Gastrocnemius medialis (tissue), 4 donors: ENCODE measurements at regions not wholly inside any gene's neighbourhood (a gene's known extent, or its start where the extent isn't known, plus 50 kb on each side); places are given as distances from the start of the nearest gene placed in this dataset.
A peak's percentile ranks its signal among the peaks of the same experiment; 100 is the strongest.

Experiments used
- ATAC-seq, 2 donors: fragments of 150-250 bp; one replicate each; pipeline ENCODE4 v1.9.1; 2016
- DNase-seq, 2 donors: peaks; one replicate each; pipeline ENCODE4 v3.0.0-alpha.2; 2019
- H3K27ac ChIP-seq, 4 donors: fragments of 200-600 bp; sonication (generic); 1 replicate in 1 of 4; 2 replicates in 3 of 4; pipeline ENCODE4 v1.5.1; 2016 to 2018; ENCODE audit warnings: mild to moderate bottlenecking in 2 of 4, moderate library complexity in 1 of 4
- H3K27me3 ChIP-seq, 3 donors: fragments of 200-600 bp; sonication (generic) in 2 of 3; 1 replicate in 1 of 3; 2 replicates in 2 of 3; pipeline versions ENCODE4 v1.5.1 to v1.6.0; 2016 to 2019; ENCODE audit warnings: mild to moderate bottlenecking in 1 of 3, moderate library complexity in 1 of 3
- H3K36me3 ChIP-seq, 2 donors: fragments of 200-600 bp; sonication (generic) in 1 of 2; one replicate each; pipeline ENCODE4 v1.5.1; 2017 to 2018
- H3K4me1 ChIP-seq, 2 donors: fragments of 200-600 bp; sonication (generic) in 1 of 2; one replicate each; pipeline ENCODE4 v1.5.1; 2016 to 2017; ENCODE audit warnings: mild to moderate bottlenecking in 2 of 2
- H3K4me3 ChIP-seq, 4 donors: fragments of 200-600 bp; sonication (generic) in 3 of 4; 1 replicate in 1 of 4; 2 replicates in 3 of 4; pipeline ENCODE4 v1.5.1; 2016 to 2019; ENCODE audit warnings: mild to moderate bottlenecking in 2 of 4
- H3K9me3 ChIP-seq, 3 donors: fragments of 200-600 bp; sonication (generic) in 2 of 3; 1 replicate in 1 of 3; 2 replicates in 2 of 3; pipeline ENCODE4 v1.5.1; 2016 to 2019
- CTCF ChIP-seq, 5 experiments: fragments of 450-650 bp in 3 of 5; fragments of 200-600 bp in 2 of 5; sonication (generic) in 2 of 5; IDR thresholded peaks in 4 of 5; conservative IDR thresholded peaks in 1 of 5; 1 replicate in 4 of 5; 2 replicates in 1 of 5; pipeline ENCODE4 v1.5.1; 2016 to 2019; ENCODE audit warnings: antibody characterized with exemption in 5 of 5, mild to moderate bottlenecking in 3 of 5, moderate library complexity in 3 of 5
- POLR2A ChIP-seq, 2 donors: fragments of 450-650 bp; IDR thresholded peaks; one replicate each; pipeline ENCODE4 v1.6.1; 2017; ENCODE audit warnings: antibody characterized with exemption in 2 of 2, mild to moderate bottlenecking in 2 of 2, moderate library complexity in 2 of 2
- in situ Hi-C, 4 donors: fragments of 200-750 bp; cut with MboI; loops; one replicate each; pipeline versions ENCODE4 v1.15.0 to v1.8.0; 2017; ENCODE audit warnings: low sequenced_read_pairs in 4 of 4
- intact Hi-C: fragments of 100-400 bp; cut with DNase I; formaldehyde crosslinking; loops from one replicate; pipeline ENCODE4 v1.15.1; 2023; ENCODE audit warnings: low total_unique reads

- no peaks in the 10 kb centered on the region for H3K9me3 ChIP-seq
- ATAC-seq (no peak), DNase-seq (no peak)
- no peaks in the 10 kb centered on the region for H3K36me3 ChIP-seq
- intact Hi-C loops (no loop called here), in situ Hi-C loops (loop anchor here in 1 of 4 donors (5.0 kb wide), 1 partner anchor 46 kb away; no protein-coding TSS in a partner anchor)
- TF ChIP-seq CTCF (IDR thresholded peaks at IDR 0.05 in 4 of 5, conservative IDR thresholded peaks at IDR 0.05 in 1 of 5) (no peak), POLR2A (IDR thresholded peaks at IDR 0.05) (no peak)
- H3K27ac ChIP-seq: no peak overlapping the region
- no peaks in the 10 kb centered on the region for H3K4me1 ChIP-seq
- peak overlapping the region in 3 of 4 donors; percentile 28 to 35 (median 30) for H3K4me3 ChIP-seq
- no peaks in the 10 kb centered on the region for H3K27me3 ChIP-seq
These were observed 50.1 kb upstream of the SETD7 start for GRCh38 chr4:139606103-139606502.
